ENCODE measurements at regions not wholly inside any gene's neighbourhood (a gene's known extent, or its start where the extent isn't known, plus 50 kb on each side); places are given as distances from the start of the nearest gene placed in this dataset.

- Histone ChIP-seq H3K79me2 (replicated peaks; ENCODE audit: insufficient read depth, low read length) (no peaks in the 10 kb centered on the region), H3K9me3 (ENCODE audit: low read length) (no peaks in the 10 kb centered on the region), H3K9ac (ENCODE audit: low read length) (no peak overlapping the region), H3K27me3 (ENCODE audit: insufficient read depth, low read depth, low read length) (no peaks in the 10 kb centered on the region), H2AFZ (ENCODE audit: low read depth, low read length) (no peak overlapping the region), H3F3A (ENCODE audit: insufficient read depth, low read length, poor library complexity, severe bottlenecking) (no peaks in the 10 kb centered on the region), H3K9me2 (ENCODE audit: insufficient read depth, low read length) (no peaks in the 10 kb centered on the region), H3K4me3 (ENCODE audit: low read length) (no peak overlapping the region), H3K4me2 (ENCODE audit: low read length) (no peak overlapping the region), H3K27ac (ENCODE audit: low read length) (no peak overlapping the region), H4K20me1 (ENCODE audit: insufficient read depth) (no peaks in the 10 kb centered on the region), H3K36me3 (ENCODE audit: insufficient read depth, low read length) (no peaks in the 10 kb centered on the region)
- TF ChIP-seq RAD21 (conservative IDR thresholded peaks at IDR 0.05) (no peak), SMC3 (conservative IDR thresholded peaks at IDR 0.05; ENCODE audit: poor library complexity) (no peak), REST (IDR thresholded peaks at IDR 0.05; ENCODE audit: borderline replicate concordance) (no peak), POLR2AphosphoS5 (IDR thresholded peaks at IDR 0.05) (no peak), CTCF (IDR thresholded peaks at IDR 0.05; ENCODE audit: poor library complexity, severe bottlenecking) (no peak), EP300 (conservative IDR thresholded peaks at IDR 0.05; ENCODE audit: poor library complexity, severe bottlenecking) (no peak), TAF1 (IDR thresholded peaks at IDR 0.05; ENCODE audit: low read depth) (no peak), EZH2 (IDR thresholded peaks at IDR 0.05; ENCODE audit: borderline replicate concordance, insufficient read depth, low read length, poor library complexity, severe bottlenecking) (no peak), MXI1 (conservative IDR thresholded peaks at IDR 0.05; ENCODE audit: poor library complexity, severe bottlenecking) (no peak)
These were observed 99.6 kb upstream of the UBE2E1 start for GRCh38 chr3:23706111-23706510.

GRCh38 chr3:23709987-23710386 lies 95.8 kb upstream of the UBE2E1 start:
- Histone ChIP-seq H3K27ac (ENCODE audit: low read length) (no peak overlapping the region), H3K4me3 (ENCODE audit: low read length) (no peak overlapping the region), H2AFZ (ENCODE audit: low read depth, low read length) (no peak overlapping the region), H3K79me2 (replicated peaks; ENCODE audit: insufficient read depth, low read length) (no peaks in the 10 kb centered on the region), H4K20me1 (ENCODE audit: insufficient read depth) (no peaks in the 10 kb centered on the region), H3K9ac (ENCODE audit: low read length) (no peak overlapping the region), H3K27me3 (ENCODE audit: insufficient read depth, low read depth, low read length) (no peaks in the 10 kb centered on the region), H3F3A (ENCODE audit: insufficient read depth, low read length, poor library complexity, severe bottlenecking) (no peaks in the 10 kb centered on the region), H3K9me2 (ENCODE audit: insufficient read depth, low read length) (no peaks in the 10 kb centered on the region), H3K4me2 (ENCODE audit: low read length) (no peak overlapping the region), H3K36me3 (ENCODE audit: insufficient read depth, low read length) (no peaks in the 10 kb centered on the region), H3K9me3 (ENCODE audit: low read length) (no peaks in the 10 kb centered on the region)
- TF ChIP-seq REST (IDR thresholded peaks at IDR 0.05; ENCODE audit: borderline replicate concordance) (no peak), TAF1 (IDR thresholded peaks at IDR 0.05; ENCODE audit: low read depth) (no peak), EP300 (conservative IDR thresholded peaks at IDR 0.05; ENCODE audit: poor library complexity, severe bottlenecking) (no peak), MXI1 (conservative IDR thresholded peaks at IDR 0.05; ENCODE audit: poor library complexity, severe bottlenecking) (no peak), EZH2 (IDR thresholded peaks at IDR 0.05; ENCODE audit: borderline replicate concordance, insufficient read depth, low read length, poor library complexity, severe bottlenecking) (no peak), SMC3 (conservative IDR thresholded peaks at IDR 0.05; ENCODE audit: poor library complexity) (no peak), RAD21 (conservative IDR thresholded peaks at IDR 0.05) (no peak), POLR2AphosphoS5 (IDR thresholded peaks at IDR 0.05) (no peak), CTCF (IDR thresholded peaks at IDR 0.05; ENCODE audit: poor library complexity, severe bottlenecking) (no peak)

Data from neural cell (in vitro differentiated cells).